Activated CD4-positive, alpha-beta memory T cell treated with anti-CD3 and anti-CD28 coated beads for 36 hours (primary cell): ENCODE measurements at regions not wholly inside any gene's neighbourhood (a gene's known extent, or its start where the extent isn't known, plus 50 kb on each side); places are given as distances from the start of the nearest gene placed in this dataset.

Experiments used
- CTCF ChIA-PET: fragments of 350-600 bp; sonication (Branson Sonifier 250); formaldehyde crosslinking; loops from one replicate; lab custom pipeline; 2021; ENCODE audit warnings: antibody characterized with exemption, inconsistent platforms; lab: Charles Lee
- POLR2A ChIA-PET: fragments of 350-600 bp; sonication (Branson Sonifier 250); formaldehyde crosslinking; loops from one replicate; lab custom pipeline; 2021; ENCODE audit warnings: antibody characterized with exemption; lab: Charles Lee
- DNase-seq: peaks from one replicate; pipeline ENCODE4 v3.0.0-alpha.2; 2020
- H3K27ac Mint-ChIP-seq: one replicate; pipeline ENCODE4 v1.8.0; 2021; ENCODE audit warnings: mixed read lengths
- H3K27me3 Mint-ChIP-seq: one replicate; pipeline ENCODE4 v1.8.0; 2021; ENCODE audit warnings: mixed read lengths
- H3K36me3 Mint-ChIP-seq: one replicate; pipeline ENCODE4 v1.8.0; 2021; ENCODE audit warnings: mixed read lengths
- H3K4me1 Mint-ChIP-seq: one replicate; pipeline ENCODE4 v1.8.0; 2021; ENCODE audit warnings: low read depth, mixed read lengths
- H3K4me3 Mint-ChIP-seq: one replicate; pipeline ENCODE4 v1.8.0; 2021; ENCODE audit warnings: mild to moderate bottlenecking, mixed read lengths
- H3K9me3 Mint-ChIP-seq: one replicate; pipeline ENCODE4 v1.8.0; 2021; ENCODE audit warnings: mixed read lengths
- intact Hi-C: fragments of 100-400 bp; cut with micrococcal nuclease; formaldehyde crosslinking; loops from one replicate; pipeline ENCODE4 v1.15.1; 2023

DNA sequence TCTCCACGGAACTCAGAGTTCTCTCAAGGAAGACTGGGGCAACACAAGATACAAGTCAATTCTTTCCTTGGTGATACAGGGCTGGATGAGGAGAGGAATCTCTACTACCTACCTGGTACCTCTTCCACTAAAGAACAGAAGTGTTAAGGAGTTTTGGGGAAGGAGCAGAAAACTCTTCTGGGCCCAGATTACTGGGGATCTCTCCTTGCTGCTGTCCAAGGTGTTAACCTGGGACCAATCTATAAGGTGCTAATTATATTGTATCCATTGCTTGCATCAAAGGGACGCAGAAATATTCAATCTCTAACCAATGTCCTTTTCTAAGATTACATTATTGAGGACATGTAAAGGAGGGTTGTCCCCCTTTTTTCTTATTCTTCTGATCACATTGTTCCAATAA lies 1102.5 kb downstream of the AMY1C start:
- Mint-ChIP-seq H3K36me3 (no peaks in the 10 kb centered on the region), H3K27me3 (no peaks in the 10 kb centered on the region), H3K4me3 (no peak overlapping the region), H3K4me1 (no peaks in the 10 kb centered on the region), H3K9me3 (peaks cover 6% of the 10 kb centered on the region), H3K27ac (no peak overlapping the region)
- intact Hi-C loops: no loop called here
- ChIA-PET POLR2A (no interaction called here), CTCF (no interaction called here)
- DNase-seq: no peak

GRCh38 chr1:104853276-104853675 lies 1103.6 kb downstream of the AMY1C start:
- no peaks in the 10 kb centered on the region for H3K4me1 Mint-ChIP-seq
- intact Hi-C loops: no loop called here
- no peak overlapping the region for H3K4me3 Mint-ChIP-seq
- ChIA-PET POLR2A (no interaction called here), CTCF (no interaction called here)
- H3K27me3 Mint-ChIP-seq: no peaks in the 10 kb centered on the region
- no peak for DNase-seq
- H3K36me3 Mint-ChIP-seq: no peaks in the 10 kb centered on the region
- H3K27ac Mint-ChIP-seq: no peak overlapping the region
- H3K9me3 Mint-ChIP-seq: peaks cover 11% of the 10 kb centered on the region

DNA sequence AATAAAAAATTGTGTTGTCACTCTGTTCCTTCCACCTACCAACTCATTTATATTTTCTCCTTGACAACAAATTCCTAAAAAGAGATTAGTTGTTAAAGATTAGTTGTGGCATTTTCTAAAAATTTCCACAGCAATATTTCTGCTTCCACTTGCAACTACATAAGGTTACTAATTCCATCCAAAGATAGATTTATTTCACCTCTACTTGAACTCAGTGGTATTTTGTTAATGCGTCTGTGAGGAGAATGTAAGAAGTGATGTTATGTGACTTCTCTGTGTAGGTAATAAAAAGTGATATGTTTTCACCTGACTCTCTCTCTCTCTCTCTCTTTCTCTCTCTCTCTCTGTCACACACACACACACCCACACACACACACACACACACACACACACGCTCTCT lies 1104.8 kb downstream of the AMY1C start:
- H3K27me3 Mint-ChIP-seq: no peaks in the 10 kb centered on the region

GRCh38 chr1:104855550-104855949 lies 1105.9 kb downstream of the AMY1C start:
- Mint-ChIP-seq H3K27ac (no peak overlapping the region), H3K4me3 (no peak overlapping the region), H3K36me3 (no peaks in the 10 kb centered on the region), H3K27me3 (no peaks in the 10 kb centered on the region), H3K4me1 (no peaks in the 10 kb centered on the region), H3K9me3 (peaks cover 11% of the 10 kb centered on the region)
- intact Hi-C loops: no loop called here
- no peak for DNase-seq
- CTCF ChIA-PET: no interaction called here
- POLR2A ChIA-PET: no interaction called here

More for the DNA sequence above, 1104.8 kb downstream of the AMY1C start:
- Mint-ChIP-seq H3K4me3 (no peak overlapping the region), H3K9me3 (peaks cover 11% of the 10 kb centered on the region), H3K36me3 (no peaks in the 10 kb centered on the region), H3K27ac (no peak overlapping the region), H3K4me1 (no peaks in the 10 kb centered on the region)
- POLR2A ChIA-PET: no interaction called here
- intact Hi-C loops: no loop called here
- DNase-seq: no peak
- CTCF ChIA-PET: no interaction called here

GRCh38 chr1:104856091-104856490 lies 1106.4 kb downstream of the AMY1C start:
- H3K27me3 Mint-ChIP-seq: no peaks in the 10 kb centered on the region
- CTCF ChIA-PET: no interaction called here
- no peak overlapping the region for H3K4me3 Mint-ChIP-seq
- H3K9me3 Mint-ChIP-seq: peaks cover 11% of the 10 kb centered on the region
- H3K27ac Mint-ChIP-seq: no peak overlapping the region
- intact Hi-C loops: no loop called here
- H3K4me1 Mint-ChIP-seq: no peaks in the 10 kb centered on the region
- no peak for DNase-seq
- POLR2A ChIA-PET: no interaction called here
- no peaks in the 10 kb centered on the region for H3K36me3 Mint-ChIP-seq

GRCh38 chr1:104856518-104856917 lies 1106.8 kb downstream of the AMY1C start:
- ChIA-PET POLR2A (no interaction called here), CTCF (no interaction called here)
- Mint-ChIP-seq H3K9me3 (peaks cover 11% of the 10 kb centered on the region), H3K36me3 (no peaks in the 10 kb centered on the region), H3K4me1 (no peaks in the 10 kb centered on the region), H3K4me3 (no peak overlapping the region), H3K27me3 (no peaks in the 10 kb centered on the region), H3K27ac (no peak overlapping the region)
- intact Hi-C loops: no loop called here
- DNase-seq: no peak

- POLR2A ChIA-PET: no interaction called here
- H3K27me3 Mint-ChIP-seq: no peaks in the 10 kb centered on the region
- no peaks in the 10 kb centered on the region for H3K36me3 Mint-ChIP-seq
- peaks cover 17% of the 10 kb centered on the region for H3K9me3 Mint-ChIP-seq
- intact Hi-C loops: no loop called here
- H3K4me1 Mint-ChIP-seq: no peaks in the 10 kb centered on the region
- DNase-seq: no peak
- no peak overlapping the region for H3K4me3 Mint-ChIP-seq
- no peak overlapping the region for H3K27ac Mint-ChIP-seq
- CTCF ChIA-PET: no interaction called here
Observed at GRCh38 chr1:104868794-104869193, 1119.1 kb downstream of the AMY1C start.

DNA sequence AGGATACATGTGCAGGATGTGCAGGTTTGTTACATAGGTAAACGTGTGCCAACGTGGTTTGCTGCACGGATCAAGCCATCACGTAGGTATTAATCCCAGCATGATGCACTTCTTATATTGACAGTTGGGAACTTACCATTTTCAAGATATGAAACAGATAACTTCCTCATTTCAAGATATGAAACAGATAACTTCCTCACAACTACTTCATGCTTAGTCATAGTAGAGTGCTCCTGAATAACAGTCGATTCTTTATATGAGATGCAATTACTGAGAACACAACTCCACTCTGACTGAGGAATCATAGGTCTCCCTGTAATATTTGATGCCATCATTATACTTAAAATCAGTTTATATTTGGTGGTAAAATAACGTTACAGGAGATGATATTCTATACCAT lies 1124.3 kb downstream of the AMY1C start:
- ChIA-PET CTCF (no interaction called here), POLR2A (no interaction called here)
- no peaks in the 10 kb centered on the region for H3K27me3 Mint-ChIP-seq
- H3K9me3 Mint-ChIP-seq: peaks cover 14% of the 10 kb centered on the region
- intact Hi-C loops: no loop called here
- no peaks in the 10 kb centered on the region for H3K36me3 Mint-ChIP-seq
- DNase-seq: no peak
- H3K4me3 Mint-ChIP-seq: no peak overlapping the region
- no peak overlapping the region for H3K27ac Mint-ChIP-seq
- H3K4me1 Mint-ChIP-seq: no peaks in the 10 kb centered on the region

GRCh38 chr1:104878203-104878909 lies 1128.7 kb downstream of the AMY1C start:
- CTCF ChIA-PET: no interaction called here

DNA sequence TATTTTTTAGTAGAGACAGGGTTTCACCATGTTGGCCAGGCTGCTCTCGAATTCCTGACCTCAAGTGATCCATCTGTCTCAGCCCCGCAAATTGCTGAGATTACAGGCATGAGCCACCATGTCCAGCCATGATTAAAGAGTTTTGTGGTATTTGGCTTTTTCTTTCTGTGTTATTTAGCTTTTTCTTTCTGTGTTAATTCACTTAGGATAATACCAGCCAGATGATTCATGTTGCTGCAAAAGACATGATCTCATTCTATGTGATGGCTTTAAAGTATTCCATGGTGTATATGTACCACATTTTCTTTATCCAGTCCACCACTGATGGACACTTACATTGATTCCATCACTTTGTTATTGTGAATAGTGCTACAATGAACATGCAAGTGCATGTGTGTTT lies 1135.2 kb downstream of the AMY1C start:
- no peaks in the 10 kb centered on the region for H3K27me3 Mint-ChIP-seq
- ChIA-PET CTCF (no interaction called here), POLR2A (no interaction called here)
- H3K27ac Mint-ChIP-seq: no peak overlapping the region
- intact Hi-C loops: no loop called here
- H3K9me3 Mint-ChIP-seq: peaks cover 13% of the 10 kb centered on the region
- H3K4me3 Mint-ChIP-seq: no peak overlapping the region
- DNase-seq: no peak
- H3K4me1 Mint-ChIP-seq: no peaks in the 10 kb centered on the region
- no peaks in the 10 kb centered on the region for H3K36me3 Mint-ChIP-seq

More at GRCh38 chr1:104878203-104878909, 1128.7 kb downstream of the AMY1C start:
- Mint-ChIP-seq H3K36me3 (no peaks in the 10 kb centered on the region), H3K27me3 (no peaks in the 10 kb centered on the region), H3K27ac (no peak overlapping the region), H3K4me1 (no peaks in the 10 kb centered on the region), H3K9me3 (peaks cover 9% of the 10 kb centered on the region), H3K4me3 (no peak overlapping the region)
- POLR2A ChIA-PET: no interaction called here
- DNase-seq: no peak
- intact Hi-C loops: no loop called here

- POLR2A ChIA-PET: no interaction called here
- CTCF ChIA-PET: no interaction called here
- H3K9me3 Mint-ChIP-seq: peaks cover 28% of the 10 kb centered on the region
- no peak for DNase-seq
- intact Hi-C loops: no loop called here
- H3K27me3 Mint-ChIP-seq: no peaks in the 10 kb centered on the region
- H3K4me1 Mint-ChIP-seq: no peaks in the 10 kb centered on the region
- H3K27ac Mint-ChIP-seq: no peak overlapping the region
- no peaks in the 10 kb centered on the region for H3K36me3 Mint-ChIP-seq
- no peak overlapping the region for H3K4me3 Mint-ChIP-seq
Observed at GRCh38 chr1:104905322-104905721, 1155.6 kb downstream of the AMY1C start.

GRCh38 chr1:104906141-104906540 lies 1156.4 kb downstream of the AMY1C start:
- intact Hi-C loops: no loop called here
- Mint-ChIP-seq H3K36me3 (no peaks in the 10 kb centered on the region), H3K27me3 (no peaks in the 10 kb centered on the region), H3K27ac (no peak overlapping the region), H3K4me1 (no peaks in the 10 kb centered on the region), H3K4me3 (no peak overlapping the region), H3K9me3 (peaks cover 29% of the 10 kb centered on the region)
- no peak for DNase-seq
- CTCF ChIA-PET: no interaction called here
- POLR2A ChIA-PET: no interaction called here

- H3K9me3 Mint-ChIP-seq: peaks cover 32% of the 10 kb centered on the region
- POLR2A ChIA-PET: no interaction called here
- no peak overlapping the region for H3K4me3 Mint-ChIP-seq
- no peaks in the 10 kb centered on the region for H3K4me1 Mint-ChIP-seq
- H3K36me3 Mint-ChIP-seq: no peaks in the 10 kb centered on the region
- no peak overlapping the region for H3K27ac Mint-ChIP-seq
- CTCF ChIA-PET: no interaction called here
- intact Hi-C loops: no loop called here
- no peaks in the 10 kb centered on the region for H3K27me3 Mint-ChIP-seq
- no peak for DNase-seq
Observed at GRCh38 chr1:104919188-104919587, 1169.5 kb downstream of the AMY1C start.
